Neural cell (in vitro differentiated cells): ENCODE measurements at regions not wholly inside any gene's neighbourhood (a gene's known extent, or its start where the extent isn't known, plus 50 kb on each side); places are given as distances from the start of the nearest gene placed in this dataset.

Experiments
- MXI1 ChIP-seq: fragments of 450-650 bp; conservative IDR thresholded peaks from 2 replicates; pipeline ENCODE4 v1.6.1; 2014; ENCODE audit warnings: antibody characterized with exemption, mild to moderate bottlenecking; ENCODE audit not compliant: poor library complexity, severe bottlenecking
- RAD21 ChIP-seq: fragments of 450-650 bp; conservative IDR thresholded peaks from 2 replicates; pipeline ENCODE4 v1.6.1; 2014; ENCODE audit warnings: antibody characterized with exemption, mild to moderate bottlenecking, moderate library complexity
- TF ChIP-seq, protein P1 (sequence below): fragments of 450-650 bp; IDR thresholded peaks from 2 replicates; pipeline ENCODE4 v1.5.1; 2014; ENCODE audit warnings: antibody characterized with exemption, mild to moderate bottlenecking, moderate library complexity; ENCODE audit not compliant: poor library complexity, severe bottlenecking
- TF ChIP-seq, protein P2 (sequence below): IDR thresholded peaks from 2 replicates; pipeline ENCODE4 v1.6.1; 2012; ENCODE audit warnings: borderline replicate concordance

DNA sequence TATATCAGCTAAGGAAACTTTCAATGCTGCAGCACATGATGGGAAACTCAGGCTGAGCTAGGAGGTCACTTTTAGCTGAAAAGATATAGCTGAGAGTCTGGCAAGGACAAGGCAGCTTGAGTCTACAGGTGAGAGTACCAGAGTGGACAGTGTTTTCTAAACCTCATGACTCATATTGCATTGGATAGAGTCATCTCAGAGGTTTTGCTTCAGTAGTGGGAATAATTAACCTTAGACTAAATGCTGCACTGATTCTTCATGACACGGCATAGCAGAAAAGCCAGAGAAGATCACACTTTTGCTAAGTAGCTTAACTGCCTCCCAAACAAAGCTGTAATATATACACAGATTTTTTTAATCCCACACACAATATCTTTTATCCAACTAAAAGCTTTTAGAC lies 865.0 kb upstream of the CDH2 start:
- TF ChIP-seq, protein P1, sequence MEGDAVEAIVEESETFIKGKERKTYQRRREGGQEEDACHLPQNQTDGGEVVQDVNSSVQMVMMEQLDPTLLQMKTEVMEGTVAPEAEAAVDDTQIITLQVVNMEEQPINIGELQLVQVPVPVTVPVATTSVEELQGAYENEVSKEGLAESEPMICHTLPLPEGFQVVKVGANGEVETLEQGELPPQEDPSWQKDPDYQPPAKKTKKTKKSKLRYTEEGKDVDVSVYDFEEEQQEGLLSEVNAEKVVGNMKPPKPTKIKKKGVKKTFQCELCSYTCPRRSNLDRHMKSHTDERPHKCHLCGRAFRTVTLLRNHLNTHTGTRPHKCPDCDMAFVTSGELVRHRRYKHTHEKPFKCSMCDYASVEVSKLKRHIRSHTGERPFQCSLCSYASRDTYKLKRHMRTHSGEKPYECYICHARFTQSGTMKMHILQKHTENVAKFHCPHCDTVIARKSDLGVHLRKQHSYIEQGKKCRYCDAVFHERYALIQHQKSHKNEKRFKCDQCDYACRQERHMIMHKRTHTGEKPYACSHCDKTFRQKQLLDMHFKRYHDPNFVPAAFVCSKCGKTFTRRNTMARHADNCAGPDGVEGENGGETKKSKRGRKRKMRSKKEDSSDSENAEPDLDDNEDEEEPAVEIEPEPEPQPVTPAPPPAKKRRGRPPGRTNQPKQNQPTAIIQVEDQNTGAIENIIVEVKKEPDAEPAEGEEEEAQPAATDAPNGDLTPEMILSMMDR, result no peak
- TF ChIP-seq RAD21, result no peak
- TF ChIP-seq MXI1, result no peak
- TF ChIP-seq, protein P2, sequence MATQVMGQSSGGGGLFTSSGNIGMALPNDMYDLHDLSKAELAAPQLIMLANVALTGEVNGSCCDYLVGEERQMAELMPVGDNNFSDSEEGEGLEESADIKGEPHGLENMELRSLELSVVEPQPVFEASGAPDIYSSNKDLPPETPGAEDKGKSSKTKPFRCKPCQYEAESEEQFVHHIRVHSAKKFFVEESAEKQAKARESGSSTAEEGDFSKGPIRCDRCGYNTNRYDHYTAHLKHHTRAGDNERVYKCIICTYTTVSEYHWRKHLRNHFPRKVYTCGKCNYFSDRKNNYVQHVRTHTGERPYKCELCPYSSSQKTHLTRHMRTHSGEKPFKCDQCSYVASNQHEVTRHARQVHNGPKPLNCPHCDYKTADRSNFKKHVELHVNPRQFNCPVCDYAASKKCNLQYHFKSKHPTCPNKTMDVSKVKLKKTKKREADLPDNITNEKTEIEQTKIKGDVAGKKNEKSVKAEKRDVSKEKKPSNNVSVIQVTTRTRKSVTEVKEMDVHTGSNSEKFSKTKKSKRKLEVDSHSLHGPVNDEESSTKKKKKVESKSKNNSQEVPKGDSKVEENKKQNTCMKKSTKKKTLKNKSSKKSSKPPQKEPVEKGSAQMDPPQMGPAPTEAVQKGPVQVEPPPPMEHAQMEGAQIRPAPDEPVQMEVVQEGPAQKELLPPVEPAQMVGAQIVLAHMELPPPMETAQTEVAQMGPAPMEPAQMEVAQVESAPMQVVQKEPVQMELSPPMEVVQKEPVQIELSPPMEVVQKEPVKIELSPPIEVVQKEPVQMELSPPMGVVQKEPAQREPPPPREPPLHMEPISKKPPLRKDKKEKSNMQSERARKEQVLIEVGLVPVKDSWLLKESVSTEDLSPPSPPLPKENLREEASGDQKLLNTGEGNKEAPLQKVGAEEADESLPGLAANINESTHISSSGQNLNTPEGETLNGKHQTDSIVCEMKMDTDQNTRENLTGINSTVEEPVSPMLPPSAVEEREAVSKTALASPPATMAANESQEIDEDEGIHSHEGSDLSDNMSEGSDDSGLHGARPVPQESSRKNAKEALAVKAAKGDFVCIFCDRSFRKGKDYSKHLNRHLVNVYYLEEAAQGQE, result no peak
